Fibroblast of villous mesenchyme (primary cell): ENCODE measurements at regions not wholly inside any gene's neighbourhood (a gene's known extent, or its start where the extent isn't known, plus 50 kb on each side); places are given as distances from the start of the nearest gene placed in this dataset.
"Not testable (repeated sequence)": the region's sequence is repeated elsewhere in the genome, so short reads cannot be mapped to it uniquely, and the experiment has no call there.

ENCODE experiments used
- DNase-seq: peaks from one replicate; pipeline ENCODE4 v3.0.0-alpha.2; 2010; ENCODE audit warnings: low read depth
- H3K4me3 ChIP-seq: 2 replicates; pipeline ENCODE4 v1.5.1; 2011; ENCODE audit warnings: low read depth, mild to moderate bottlenecking, low read length
- CTCF ChIP-seq: IDR thresholded peaks from 2 replicates; pipeline ENCODE4 v1.5.1; 2012; ENCODE audit warnings: low read depth, mild to moderate bottlenecking, low read length; ENCODE audit not compliant: insufficient read depth

- TF ChIP-seq CTCF, result no peak
- no peak overlapping the region for H3K4me3 ChIP-seq
- DNase-seq, result no peak
Measured at GRCh38 chr4:23946299-23946698, 56.5 kb upstream of the PPARGC1A start.

DNA sequence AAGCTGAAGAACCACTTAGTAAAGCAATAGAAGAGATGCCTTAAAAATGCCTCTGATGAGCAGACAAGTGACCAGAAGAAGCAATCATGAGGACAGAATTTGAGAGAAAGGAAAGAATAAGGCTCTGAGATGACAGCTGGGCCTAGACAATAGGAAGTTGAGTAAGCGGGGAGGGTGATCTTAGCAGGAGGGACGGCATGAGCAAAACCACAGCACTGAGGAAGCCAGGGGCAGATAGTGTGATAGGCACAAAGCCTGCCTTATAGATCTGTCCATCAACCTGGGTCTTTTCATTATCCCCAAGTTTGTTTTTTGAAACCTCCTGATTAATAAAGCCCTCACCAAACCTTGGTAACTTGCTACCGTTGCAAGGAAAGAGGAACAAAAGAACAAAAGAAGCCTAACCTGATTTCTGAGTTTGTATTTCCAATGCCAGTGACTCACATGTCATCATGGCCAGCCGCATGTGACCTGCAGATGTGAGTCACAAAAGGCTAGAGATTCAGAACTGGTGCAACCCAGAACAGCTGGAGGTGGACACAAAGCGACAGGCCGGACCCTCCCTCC lies 55.7 kb upstream of the PPARGC1A start:
- H3K4me3 ChIP-seq, result no peak overlapping the region
- DNase-seq, result peak; percentile 50
- TF ChIP-seq CTCF, result no peak

GRCh38 chr4:23944556-23944955 lies 54.7 kb upstream of the PPARGC1A start:
- H3K4me3 ChIP-seq, result not testable (repeated sequence)

GRCh38 chr4:23943478-23943877 lies 53.6 kb upstream of the PPARGC1A start:
- no peak for DNase-seq
- no peak overlapping the region for H3K4me3 ChIP-seq
- no peak for TF ChIP-seq CTCF

More at GRCh38 chr4:23944556-23944955, 54.7 kb upstream of the PPARGC1A start:
- DNase-seq, result not testable (repeated sequence)

GRCh38 chr4:23942471-23942870 lies 52.6 kb upstream of the PPARGC1A start:
- TF ChIP-seq CTCF, result no peak
- peak; percentile 46 for DNase-seq
- H3K4me3 ChIP-seq, result no peak overlapping the region
